IMR-90 (cell line): ENCODE measurements at regions not wholly inside any gene's neighbourhood (a gene's known extent, or its start where the extent isn't known, plus 50 kb on each side); places are given as distances from the start of the nearest gene placed in this dataset.

Experiments used
- ATAC-seq: fragments of 200-7000 bp; cut with Tn5 transposase; 2 replicates; pipeline ENCODE4 v1.9.1; 2020; ENCODE audit warnings: low read depth, mild to moderate bottlenecking, moderate library complexity
- BruUV-seq: library from RNA; stranded (reverse); fragments of 400-500 nt; replicated peaks from 2 replicates; lab custom pipeline; 2021; lab: Mats Ljungman, UMichigan
- CTCF ChIA-PET: fragments of 300-600 bp; formaldehyde crosslinking; extraction: SDS; loops from one replicate; lab custom pipeline; 2021; ENCODE audit warnings: antibody characterized with exemption; lab: Yijun Ruan, JAX
- POLR2A ChIA-PET: fragments of 300-600 bp; sonication (Branson Sonifier 250); formaldehyde crosslinking; loops from one replicate; lab custom pipeline; 2022; ENCODE audit warnings: antibody characterized with exemption; ENCODE audit not compliant: unreplicated experiment; lab: Charles Lee
- DNase-seq: peaks from one replicate; pipeline ENCODE4 v3.0.0; 2013
- H2AFZ ChIP-seq: replicated peaks from 2 replicates; pipeline ENCODE3; 2013; ENCODE audit warnings: low read length, mild to moderate bottlenecking; ENCODE audit not compliant: poor library complexity
- H2AK5ac ChIP-seq: 2 replicates; pipeline ENCODE4 v1.6.1; 2013; ENCODE audit warnings: low read depth, low read length, inconsistent platforms
- H2AK9ac ChIP-seq: replicated peaks from 2 replicates; pipeline ENCODE3; 2013; ENCODE audit warnings: mild to moderate bottlenecking, low read depth, low read length, moderate library complexity; ENCODE audit not compliant: poor library complexity
- H2BK120ac ChIP-seq: 2 replicates; pipeline ENCODE4 v1.6.1; 2013; ENCODE audit warnings: low read depth, low read length, inconsistent platforms
- H2BK15ac ChIP-seq: 3 replicates; pipeline ENCODE4 v1.6.1; 2013; ENCODE audit warnings: low read depth, low read length, inconsistent platforms
- H2BK20ac ChIP-seq: 2 replicates; pipeline ENCODE4 v1.6.1; 2013; ENCODE audit warnings: low read depth, mild to moderate bottlenecking, inconsistent platforms, low read length, moderate library complexity
- H2BK5ac ChIP-seq: 2 replicates; pipeline ENCODE4 v1.6.1; 2013; ENCODE audit warnings: mild to moderate bottlenecking, low read depth, low read length, inconsistent platforms; ENCODE audit not compliant: poor library complexity, severe bottlenecking
- H3K14ac ChIP-seq: replicated peaks from 2 replicates; pipeline ENCODE4 v1.6.1; 2013; ENCODE audit warnings: low read depth, low read length, inconsistent platforms
- H3K18ac ChIP-seq: 2 replicates; pipeline ENCODE4 v1.6.1; 2013; ENCODE audit warnings: low read depth, low read length, control low read depth
- H3K23ac ChIP-seq: 2 replicates; pipeline ENCODE4 v1.6.1; 2013; ENCODE audit warnings: low read depth, low read length, inconsistent platforms
- H3K27ac ChIP-seq: 2 replicates; pipeline ENCODE4 v1.5.1; 2013; ENCODE audit warnings: mild to moderate bottlenecking, control low read depth, low read length; ENCODE audit not compliant: insufficient read depth
- H3K27me3 ChIP-seq: 2 replicates; pipeline ENCODE4 v1.6.1; 2013; ENCODE audit warnings: low read length; ENCODE audit not compliant: control insufficient read depth, insufficient read depth
- H3K36me3 ChIP-seq: 2 replicates; pipeline ENCODE4 v1.6.1; 2013; ENCODE audit warnings: low read length, mixed read lengths; ENCODE audit not compliant: control insufficient read depth, insufficient read depth
- H3K4ac ChIP-seq: 2 replicates; pipeline ENCODE4 v1.6.1; 2013; ENCODE audit warnings: low read depth, low read length, inconsistent platforms
- H3K4me1 ChIP-seq: 2 replicates; pipeline ENCODE4 v1.6.1; 2013; ENCODE audit warnings: low read length, mixed read lengths; ENCODE audit not compliant: control insufficient read depth, insufficient read depth
- H3K4me2 ChIP-seq: 2 replicates; pipeline ENCODE4 v1.6.1; 2013; ENCODE audit warnings: low read depth, mild to moderate bottlenecking, control low read depth, low read length, moderate library complexity
- H3K4me3 ChIP-seq: 2 replicates; pipeline ENCODE4 v1.5.1; 2013; ENCODE audit warnings: low read depth, mild to moderate bottlenecking, control low read depth, low read length, moderate library complexity; ENCODE audit not compliant: insufficient read depth
- H3K56ac ChIP-seq: 2 replicates; pipeline ENCODE4 v1.6.1; 2013; ENCODE audit warnings: low read length, inconsistent platforms; ENCODE audit not compliant: insufficient read depth; ENCODE audit errors: extremely low read depth
- H3K79me1 ChIP-seq, 2 experiments: 2 replicates each; pipeline ENCODE4 v1.6.1; 2013; ENCODE audit warnings: low read length in 2 of 2, inconsistent platforms in 1 of 2, low read depth in 1 of 2
- H3K9ac ChIP-seq: 2 replicates; pipeline ENCODE4 v1.6.1; 2013; ENCODE audit warnings: low read depth, low read length, control low read depth
- H3K9me1 ChIP-seq: 2 replicates; pipeline ENCODE4 v1.6.1; 2013; ENCODE audit warnings: low read length, inconsistent platforms; ENCODE audit not compliant: insufficient read depth
- H3K9me3 ChIP-seq: 2 replicates; pipeline ENCODE4 v1.6.1; 2013; ENCODE audit warnings: low read length; ENCODE audit not compliant: control insufficient read depth, insufficient read depth
- H4K20me1 ChIP-seq: 2 replicates; pipeline ENCODE4 v1.6.1; 2013; ENCODE audit warnings: low read length, inconsistent platforms; ENCODE audit not compliant: insufficient read depth
- H4K5ac ChIP-seq: 2 replicates; pipeline ENCODE4 v1.6.1; 2013; ENCODE audit warnings: mild to moderate bottlenecking, low read depth, low read length, control low read depth
- H4K8ac ChIP-seq, 2 experiments: 2 replicates each; pipeline ENCODE4 v1.6.1; 2013; ENCODE audit warnings: low read depth in 2 of 2, low read length in 2 of 2, control low read depth in 1 of 2, inconsistent platforms in 1 of 2
- H4K91ac ChIP-seq: 2 replicates; pipeline ENCODE4 v1.6.1; 2013; ENCODE audit warnings: low read depth, low read length, inconsistent platforms; ENCODE audit not compliant: insufficient read depth
- BHLHE40 ChIP-seq: fragments of 150-350 bp; IDR thresholded peaks from 2 replicates; pipeline ENCODE4 v1.6.1; 2016; ENCODE audit warnings: mild to moderate bottlenecking, low read depth, low read length
- CEBPB ChIP-seq: IDR thresholded peaks from 2 replicates; pipeline ENCODE4 v1.6.1; 2012; ENCODE audit warnings: low read depth, low read length, improper control_type of control experiment
- CHD1 ChIP-seq: IDR thresholded peaks from 2 replicates; pipeline ENCODE4 v1.6.1; 2012; ENCODE audit warnings: low read depth, low read length, improper control_type of control experiment
- FOS ChIP-seq: fragments of 150-350 bp; IDR thresholded peaks from 2 replicates; pipeline ENCODE4 v1.6.1; 2016; ENCODE audit warnings: low read depth, low read length
- MAZ ChIP-seq: IDR thresholded peaks from 2 replicates; pipeline ENCODE4 v1.6.1; 2012; ENCODE audit warnings: low read depth, mild to moderate bottlenecking, low read length, improper control_type of control experiment, moderate library complexity, borderline replicate concordance
- MXI1 ChIP-seq: IDR thresholded peaks from 2 replicates; pipeline ENCODE4 v1.6.1; 2012; ENCODE audit warnings: low read depth, mild to moderate bottlenecking, low read length, moderate library complexity, borderline replicate concordance
- NFE2L2 ChIP-seq: fragments of 150-350 bp; IDR thresholded peaks from 2 replicates; pipeline ENCODE4 v1.6.1; 2016; ENCODE audit warnings: low read depth, mild to moderate bottlenecking, low read length
- POLR2A ChIP-seq: IDR thresholded peaks from 2 replicates; pipeline ENCODE4 v1.6.1; 2012; ENCODE audit warnings: mild to moderate bottlenecking, low read depth, low read length
- RAD21 ChIP-seq: IDR thresholded peaks from 2 replicates; pipeline ENCODE4 v1.6.1; 2012; ENCODE audit warnings: low read length, improper control_type of control experiment
- RCOR1 ChIP-seq: IDR thresholded peaks from 2 replicates; pipeline ENCODE4 v1.6.1; 2012; ENCODE audit warnings: mild to moderate bottlenecking, low read length, improper control_type of control experiment; ENCODE audit not compliant: insufficient replicate concordance
- RFX5 ChIP-seq: IDR thresholded peaks from 2 replicates; pipeline ENCODE4 v1.8.0; 2012; ENCODE audit warnings: low read depth, mild to moderate bottlenecking, low read length, moderate library complexity
- SMC3 ChIP-seq: fragments of 150-350 bp; IDR thresholded peaks from 2 replicates; pipeline ENCODE4 v1.6.1; 2016; ENCODE audit warnings: low read depth, mild to moderate bottlenecking, antibody characterized with exemption, low read length, moderate library complexity
- WGBS, 2 experiments: methylation state at CpG; one replicate each; pipeline versions ENCODE4 v1.1.5 to v1.1.7; 2013; ENCODE audit warnings: missing lambda C conversion rate in 2 of 2; ENCODE audit not compliant: insufficient read length in 1 of 2; ENCODE audit errors: extremely low coverage in 2 of 2; 5-methylcytosine and 5-hydroxymethylcytosine counted together
- dilution Hi-C: fragments of 300-500 bp; cut with HindIII; formaldehyde crosslinking; loops from one replicate; pipeline ENCODE4 v1.14.3; 2018; ENCODE audit warnings: low sequenced_read_pairs; ENCODE audit not compliant: unreplicated experiment
- in situ Hi-C: fragments of 300-500 bp; cut with MboI; formaldehyde crosslinking; loops from 3 replicates; pipeline ENCODE4 v1.14.3; 2019; ENCODE audit warnings: low sequenced_read_pairs, inconsistent platforms, mixed read lengths
- intact Hi-C: fragments of 100-400 bp; cut with micrococcal nuclease; formaldehyde crosslinking; loops from 2 replicates; pipeline ENCODE4 v1.10.0; 2022
- TF ChIP-seq, protein P1 (sequence below): conservative IDR thresholded peaks from 2 replicates; pipeline ENCODE4 v1.5.1; 2012; ENCODE audit warnings: mild to moderate bottlenecking, low read depth, low read length, improper control_type of control experiment
- TF ChIP-seq, protein P2 (sequence below): fragments of 150-350 bp; IDR thresholded peaks from 2 replicates; pipeline ENCODE4 v1.6.1; 2016; ENCODE audit warnings: low read depth, mild to moderate bottlenecking, low read length, moderate library complexity, borderline replicate concordance
- TF ChIP-seq, protein P3 (sequence below): fragments of 150-350 bp; IDR thresholded peaks from 2 replicates; pipeline ENCODE4 v1.6.1; 2017; ENCODE audit warnings: mild to moderate bottlenecking, antibody characterized with exemption, low read length, low read depth

DNA sequence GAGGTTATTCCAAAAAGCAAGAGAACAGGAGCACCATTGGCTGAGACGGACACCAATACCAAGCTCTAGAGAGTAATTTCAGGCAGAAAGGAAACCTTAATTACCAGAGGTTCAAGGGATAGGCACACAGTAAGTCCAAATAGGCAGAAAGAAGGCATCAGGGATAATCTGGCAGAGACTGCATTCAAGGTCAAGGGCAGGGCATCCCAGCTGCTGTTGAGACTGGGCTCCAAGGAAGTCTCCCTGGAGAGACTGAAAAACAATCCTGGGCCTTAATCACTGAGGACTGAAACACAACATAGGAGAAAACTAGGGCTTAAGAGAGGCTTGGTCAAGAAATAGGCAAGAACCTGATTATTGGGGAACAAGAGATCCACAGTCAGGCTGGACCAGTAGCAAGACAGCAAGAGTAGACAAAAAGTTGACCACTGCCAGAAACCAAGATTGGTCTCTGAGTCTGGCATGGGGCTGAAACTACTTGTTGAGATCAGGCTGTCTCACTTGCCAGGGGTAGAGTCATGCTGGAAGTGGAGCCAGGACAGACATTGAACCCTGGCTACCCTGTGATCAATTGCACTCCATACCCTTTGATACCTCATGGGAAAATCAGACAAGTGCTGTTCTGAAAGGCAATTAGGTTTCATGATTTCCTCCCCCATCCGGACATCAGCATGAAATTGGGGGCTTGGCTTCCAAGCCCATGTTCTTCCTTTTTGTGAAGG, 193.2 kb upstream of the TNP1 start:
- Histone ChIP-seq H3K4me2 (no peak overlapping the region), H2AFZ (no peak overlapping the region), H3K4me3 (no peak overlapping the region), H2AK5ac (peak overlapping the region; percentile 16; the same call in 1 of the 2 replicates), H2BK15ac (peak overlapping the region; percentile 41; the same call in 2 of the 3 replicates), H4K91ac (0 out of 2 replicates have a peak overlapping the region, but pooled peaks have one; percentile 24), H3K18ac (no peak overlapping the region; the same call in 1 of the 2 replicates), H3K9ac (no peak overlapping the region), H4K8ac (no peak overlapping the region), H3K27me3 (no peaks in the 10 kb centered on the region; the same call in none of the 2 replicates), H4K5ac (peak overlapping the region; percentile 12; the same call in 1 of the 2 replicates), H3K9me1 (peaks cover 6% of the 10 kb centered on the region), H3K27ac (no peak overlapping the region), H3K36me3 (no peaks in the 10 kb centered on the region), H3K23ac (no peak overlapping the region), H2AK9ac (no peak overlapping the region), H3K56ac (no peak overlapping the region), H3K4me1 (peaks cover 16% of the 10 kb centered on the region), H2BK120ac (peak overlapping the region; percentile 13; the same call in 1 of the 2 replicates), H3K79me1 (no peaks in the 10 kb centered on the region), H4K20me1 (no peaks in the 10 kb centered on the region), H3K9me3 (no peaks in the 10 kb centered on the region), H3K14ac (0 out of 2 replicates have a peak overlapping the region, but pooled peaks have one; percentile 15), H2BK20ac (no peak overlapping the region), H2BK5ac (no peak overlapping the region), H3K4ac (no peak overlapping the region)
- WGBS, 2 experiments, result no CpG with 5 or more reads among the region's 2 CpGs
- dilution Hi-C loops (no loop called here), in situ Hi-C loops (loop anchor here (10.0 kb wide), 1 partner anchor 358 kb away; the partner anchor contains the start of gene IGFBP5), intact Hi-C loops (no loop called here)
- no peak for DNase-seq
- no peak for ATAC-seq
- TF ChIP-seq RAD21 (no peak), POLR2A (no peak), RFX5 (no peak), SMC3 (no peak), FOS (no peak), MAZ (no peak), NFE2L2 (no peak), MXI1 (no peak), CEBPB (no peak), RCOR1 (no peak), CHD1 (no peak), BHLHE40 (no peak)
- TF ChIP-seq, protein P1, sequence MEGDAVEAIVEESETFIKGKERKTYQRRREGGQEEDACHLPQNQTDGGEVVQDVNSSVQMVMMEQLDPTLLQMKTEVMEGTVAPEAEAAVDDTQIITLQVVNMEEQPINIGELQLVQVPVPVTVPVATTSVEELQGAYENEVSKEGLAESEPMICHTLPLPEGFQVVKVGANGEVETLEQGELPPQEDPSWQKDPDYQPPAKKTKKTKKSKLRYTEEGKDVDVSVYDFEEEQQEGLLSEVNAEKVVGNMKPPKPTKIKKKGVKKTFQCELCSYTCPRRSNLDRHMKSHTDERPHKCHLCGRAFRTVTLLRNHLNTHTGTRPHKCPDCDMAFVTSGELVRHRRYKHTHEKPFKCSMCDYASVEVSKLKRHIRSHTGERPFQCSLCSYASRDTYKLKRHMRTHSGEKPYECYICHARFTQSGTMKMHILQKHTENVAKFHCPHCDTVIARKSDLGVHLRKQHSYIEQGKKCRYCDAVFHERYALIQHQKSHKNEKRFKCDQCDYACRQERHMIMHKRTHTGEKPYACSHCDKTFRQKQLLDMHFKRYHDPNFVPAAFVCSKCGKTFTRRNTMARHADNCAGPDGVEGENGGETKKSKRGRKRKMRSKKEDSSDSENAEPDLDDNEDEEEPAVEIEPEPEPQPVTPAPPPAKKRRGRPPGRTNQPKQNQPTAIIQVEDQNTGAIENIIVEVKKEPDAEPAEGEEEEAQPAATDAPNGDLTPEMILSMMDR, result no peak
- TF ChIP-seq, protein P2, sequence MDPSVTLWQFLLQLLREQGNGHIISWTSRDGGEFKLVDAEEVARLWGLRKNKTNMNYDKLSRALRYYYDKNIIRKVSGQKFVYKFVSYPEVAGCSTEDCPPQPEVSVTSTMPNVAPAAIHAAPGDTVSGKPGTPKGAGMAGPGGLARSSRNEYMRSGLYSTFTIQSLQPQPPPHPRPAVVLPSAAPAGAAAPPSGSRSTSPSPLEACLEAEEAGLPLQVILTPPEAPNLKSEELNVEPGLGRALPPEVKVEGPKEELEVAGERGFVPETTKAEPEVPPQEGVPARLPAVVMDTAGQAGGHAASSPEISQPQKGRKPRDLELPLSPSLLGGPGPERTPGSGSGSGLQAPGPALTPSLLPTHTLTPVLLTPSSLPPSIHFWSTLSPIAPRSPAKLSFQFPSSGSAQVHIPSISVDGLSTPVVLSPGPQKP, result no peak
- TF ChIP-seq, protein P3, sequence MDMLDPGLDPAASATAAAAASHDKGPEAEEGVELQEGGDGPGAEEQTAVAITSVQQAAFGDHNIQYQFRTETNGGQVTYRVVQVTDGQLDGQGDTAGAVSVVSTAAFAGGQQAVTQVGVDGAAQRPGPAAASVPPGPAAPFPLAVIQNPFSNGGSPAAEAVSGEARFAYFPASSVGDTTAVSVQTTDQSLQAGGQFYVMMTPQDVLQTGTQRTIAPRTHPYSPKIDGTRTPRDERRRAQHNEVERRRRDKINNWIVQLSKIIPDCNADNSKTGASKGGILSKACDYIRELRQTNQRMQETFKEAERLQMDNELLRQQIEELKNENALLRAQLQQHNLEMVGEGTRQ, result no peak
- ChIA-PET POLR2A (no interaction called here), CTCF (interaction anchor here (1.5 kb wide), 1 partner anchor 13 kb away, joined by 4 read pairs; no protein-coding TSS in a partner anchor)
- BruUV-seq, result no TSS peak
